Mesendoderm (in vitro differentiated cells): ENCODE measurements at regions not wholly inside any gene's neighbourhood (a gene's known extent, or its start where the extent isn't known, plus 50 kb on each side); places are given as distances from the start of the nearest gene placed in this dataset.

Source experiments
- DNase-seq: peaks from one replicate; pipeline ENCODE4 v3.0.0; 2013
- H2AK5ac ChIP-seq: 2 replicates; pipeline ENCODE4 v1.6.1; 2013; ENCODE audit warnings: low read length, inconsistent platforms
- H2BK120ac ChIP-seq: 2 replicates; pipeline ENCODE4 v1.6.1; 2013; ENCODE audit warnings: low read depth, mild to moderate bottlenecking, low read length, moderate library complexity, mixed read lengths
- H2BK15ac ChIP-seq: replicated peaks from 2 replicates; pipeline ENCODE4 v1.6.1; 2013; ENCODE audit warnings: low read depth, mild to moderate bottlenecking, moderate library complexity
- H2BK5ac ChIP-seq: 2 replicates; pipeline ENCODE4 v1.6.1; 2013; ENCODE audit warnings: low read length, inconsistent platforms
- H3K18ac ChIP-seq: 2 replicates; pipeline ENCODE4 v1.6.1; 2013; ENCODE audit warnings: mild to moderate bottlenecking, low read length, mixed read lengths
- H3K23ac ChIP-seq: one replicate; pipeline ENCODE4 v1.6.1; 2013; ENCODE audit warnings: low read length
- H3K27ac ChIP-seq: 2 replicates; pipeline ENCODE4 v1.5.1; 2013; ENCODE audit warnings: low read depth, mild to moderate bottlenecking, inconsistent platforms, low read length, moderate library complexity
- H3K27me3 ChIP-seq: 2 replicates; pipeline ENCODE4 v1.6.1; 2013; ENCODE audit warnings: low read length, control low read depth, mild to moderate bottlenecking, inconsistent platforms; ENCODE audit not compliant: insufficient read depth, poor library complexity
- H3K36me3 ChIP-seq: 2 replicates; pipeline ENCODE4 v1.6.1; 2013; ENCODE audit warnings: low read length, inconsistent platforms; ENCODE audit not compliant: control insufficient read depth, insufficient read depth
- H3K4ac ChIP-seq: one replicate; pipeline ENCODE4 v1.6.1; 2013; ENCODE audit warnings: low read depth, mild to moderate bottlenecking, low read length, moderate library complexity
- H3K4me1 ChIP-seq: 2 replicates; pipeline ENCODE4 v1.6.1; 2013; ENCODE audit warnings: low read depth, low read length, inconsistent platforms; ENCODE audit not compliant: control insufficient read depth
- H3K4me2 ChIP-seq: 2 replicates; pipeline ENCODE4 v1.6.1; 2013; ENCODE audit warnings: low read length
- H3K4me3 ChIP-seq: 2 replicates; pipeline ENCODE4 v1.5.1; 2013; ENCODE audit warnings: mild to moderate bottlenecking, low read length
- H3K56ac ChIP-seq: one replicate; pipeline ENCODE4 v1.6.1; 2013; ENCODE audit warnings: low read length
- H3K79me1 ChIP-seq: 2 replicates; pipeline ENCODE4 v1.6.1; 2013; ENCODE audit warnings: low read length, inconsistent platforms
- H3K79me2 ChIP-seq: 2 replicates; pipeline ENCODE4 v1.6.1; 2013; ENCODE audit warnings: mild to moderate bottlenecking, low read length; ENCODE audit not compliant: control insufficient read depth, insufficient read depth
- H3K9ac ChIP-seq: 2 replicates; pipeline ENCODE4 v1.6.1; 2013; ENCODE audit warnings: low read length, inconsistent platforms
- H4K5ac ChIP-seq: one replicate; pipeline ENCODE4 v1.6.1; 2013; ENCODE audit warnings: low read length
- H4K8ac ChIP-seq: one replicate; pipeline ENCODE4 v1.6.1; 2013; ENCODE audit warnings: low read depth, mild to moderate bottlenecking, control low read depth, low read length, moderate library complexity
- WGBS: extraction: QIAGEN DNeasy Blood & Tissue Kit; methylation state at CpG from one replicate; pipeline ENCODE4 v1.1.7; 2013; ENCODE audit warnings: low lambda C conversion rate, missing lambda C conversion rate; ENCODE audit not compliant: insufficient coverage; ENCODE audit errors: extremely low coverage; 5-methylcytosine and 5-hydroxymethylcytosine counted together

- WGBS, result no CpG with 5 or more reads among the region's 37 CpGs
- DNase-seq, result peak; percentile 45
These were observed 393.7 kb downstream of the BRD1 start for GRCh38 chr22:49433717-49434611.

GRCh38 chr22:49432897-49433443, 394.7 kb downstream of the BRD1 start:
- Histone ChIP-seq H2AK5ac (no peak overlapping the region), H4K8ac (no peak overlapping the region), H3K18ac (no peak overlapping the region), H3K27ac (no peak overlapping the region), H2BK15ac (no peak overlapping the region), H3K79me2 (no peaks in the 10 kb centered on the region), H3K23ac (no peak overlapping the region), H3K4me2 (no peak overlapping the region), H3K9ac (no peak overlapping the region), H2BK5ac (no peak overlapping the region), H3K4me1 (no peaks in the 10 kb centered on the region), H3K4ac (no peak overlapping the region), H3K4me3 (no peak overlapping the region), H2BK120ac (no peak overlapping the region), H4K5ac (no peak overlapping the region), H3K27me3 (no peaks in the 10 kb centered on the region), H3K56ac (no peak overlapping the region), H3K79me1 (no peaks in the 10 kb centered on the region), H3K36me3 (no peaks in the 10 kb centered on the region)
- DNase-seq, result no peak
- WGBS, result no CpG with 5 or more reads among the region's 15 CpGs

More at GRCh38 chr22:49433717-49434611, 393.7 kb downstream of the BRD1 start:
- H3K4ac ChIP-seq, result no peak overlapping the region
- no peaks in the 10 kb centered on the region for H3K79me2 ChIP-seq
- H3K27ac ChIP-seq, result no peak overlapping the region
- H2AK5ac ChIP-seq, result no peak overlapping the region
- H3K4me3 ChIP-seq, result no peak overlapping the region
- no peak overlapping the region for H3K4me2 ChIP-seq
- no peak overlapping the region for H4K5ac ChIP-seq
- no peak overlapping the region for H3K9ac ChIP-seq
- H3K18ac ChIP-seq, result no peak overlapping the region
- H3K27me3 ChIP-seq, result no peaks in the 10 kb centered on the region
- H4K8ac ChIP-seq, result no peak overlapping the region
- H2BK5ac ChIP-seq, result no peak overlapping the region
- no peaks in the 10 kb centered on the region for H3K79me1 ChIP-seq
- H2BK15ac ChIP-seq, result no peak overlapping the region
- H3K23ac ChIP-seq, result no peak overlapping the region
- H3K4me1 ChIP-seq, result no peaks in the 10 kb centered on the region
- H2BK120ac ChIP-seq, result no peak overlapping the region
- no peaks in the 10 kb centered on the region for H3K36me3 ChIP-seq
- no peak overlapping the region for H3K56ac ChIP-seq

GRCh38 chr22:49432211-49432896, 395.3 kb downstream of the BRD1 start:
- Histone ChIP-seq H2BK5ac (no peak overlapping the region), H3K18ac (no peak overlapping the region), H3K9ac (no peak overlapping the region), H3K27me3 (no peaks in the 10 kb centered on the region), H4K5ac (no peak overlapping the region), H4K8ac (no peak overlapping the region), H3K4me1 (no peaks in the 10 kb centered on the region), H2BK120ac (no peak overlapping the region), H3K36me3 (no peaks in the 10 kb centered on the region), H2BK15ac (no peak overlapping the region), H3K27ac (no peak overlapping the region), H3K4ac (no peak overlapping the region), H2AK5ac (no peak overlapping the region), H3K23ac (no peak overlapping the region), H3K79me2 (no peaks in the 10 kb centered on the region), H3K79me1 (no peaks in the 10 kb centered on the region), H3K4me3 (no peak overlapping the region), H3K4me2 (no peak overlapping the region), H3K56ac (no peak overlapping the region)
- no CpG with 5 or more reads among the region's 19 CpGs for WGBS
- no peak for DNase-seq

- no peak overlapping the region for H2BK5ac ChIP-seq
- H2BK120ac ChIP-seq, result no peak overlapping the region
- H3K79me2 ChIP-seq, result no peaks in the 10 kb centered on the region
- no peak overlapping the region for H3K27ac ChIP-seq
- H3K4me2 ChIP-seq, result no peak overlapping the region
- H3K9ac ChIP-seq, result no peak overlapping the region
- no peaks in the 10 kb centered on the region for H3K36me3 ChIP-seq
- H3K23ac ChIP-seq, result no peak overlapping the region
- no peak overlapping the region for H3K4ac ChIP-seq
- H4K8ac ChIP-seq, result no peak overlapping the region
- H3K4me1 ChIP-seq, result no peaks in the 10 kb centered on the region
- no peaks in the 10 kb centered on the region for H3K27me3 ChIP-seq
- no peak overlapping the region for H2BK15ac ChIP-seq
- H3K18ac ChIP-seq, result no peak overlapping the region
- no peak overlapping the region for H4K5ac ChIP-seq
- H3K56ac ChIP-seq, result no peak overlapping the region
- no peak overlapping the region for H2AK5ac ChIP-seq
- WGBS, result no CpG with 5 or more reads among the region's 2 CpGs
- H3K4me3 ChIP-seq, result no peak overlapping the region
- no peaks in the 10 kb centered on the region for H3K79me1 ChIP-seq
- DNase-seq, result no peak
These were observed 396.1 kb downstream of the BRD1 start for GRCh38 chr22:49431551-49431950.

GRCh38 chr22:49429066-49429465, 398.6 kb downstream of the BRD1 start:
- no CpG with 5 or more reads among the region's 7 CpGs for WGBS
- no peak overlapping the region for H3K4me3 ChIP-seq
- H2BK120ac ChIP-seq, result no peak overlapping the region
- H3K18ac ChIP-seq, result no peak overlapping the region
- no peak overlapping the region for H3K4ac ChIP-seq
- DNase-seq, result peak; percentile 67
- no peaks in the 10 kb centered on the region for H3K27me3 ChIP-seq
- H3K9ac ChIP-seq, result no peak overlapping the region
- H3K4me2 ChIP-seq, result no peak overlapping the region
- no peak overlapping the region for H3K56ac ChIP-seq
- H3K27ac ChIP-seq, result no peak overlapping the region
- no peaks in the 10 kb centered on the region for H3K36me3 ChIP-seq
- H3K4me1 ChIP-seq, result no peaks in the 10 kb centered on the region
- no peak overlapping the region for H3K23ac ChIP-seq
- H4K8ac ChIP-seq, result no peak overlapping the region
- no peaks in the 10 kb centered on the region for H3K79me1 ChIP-seq
- H4K5ac ChIP-seq, result no peak overlapping the region
- H3K79me2 ChIP-seq, result no peaks in the 10 kb centered on the region
- H2BK15ac ChIP-seq, result no peak overlapping the region
- H2BK5ac ChIP-seq, result no peak overlapping the region
- no peak overlapping the region for H2AK5ac ChIP-seq
